HG02642 (cell line): ENCODE measurements at regions not wholly inside any gene's neighbourhood (a gene's known extent, or its start where the extent isn't known, plus 50 kb on each side); places are given as distances from the start of the nearest gene placed in this dataset.

Source experiments
- ATAC-seq: cut with Tn5 transposase; IDR thresholded peaks from one replicate; pipeline ENCODE4 v1.9.1; 2021; ENCODE audit warnings: mild to moderate bottlenecking; ENCODE audit not compliant: unreplicated experiment, poor library complexity

- ATAC-seq, result no peak
These were observed 302.4 kb downstream of the TMEM161B start for GRCh38 chr5:87966213-87966612.

DNA sequence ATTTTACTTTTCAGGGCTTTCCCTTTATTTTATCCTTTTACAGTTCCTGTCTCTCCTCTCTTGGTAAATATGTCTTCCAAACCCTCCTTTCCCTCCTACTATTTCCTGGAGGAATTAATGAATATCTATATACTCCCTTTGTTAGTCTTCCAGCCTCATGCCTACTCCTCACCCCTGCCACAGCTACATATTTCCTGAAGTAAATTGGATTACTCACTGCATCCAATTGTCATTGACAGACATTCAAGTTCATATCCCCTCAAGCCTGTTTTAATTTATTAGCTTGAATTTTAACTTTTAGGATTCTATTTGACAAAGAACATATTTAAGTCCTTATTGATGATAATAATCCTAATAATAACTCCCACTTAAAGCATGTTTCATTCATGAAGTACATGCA is 314.5 kb downstream of the TMEM161B start:
- ATAC-seq, result no peak

DNA sequence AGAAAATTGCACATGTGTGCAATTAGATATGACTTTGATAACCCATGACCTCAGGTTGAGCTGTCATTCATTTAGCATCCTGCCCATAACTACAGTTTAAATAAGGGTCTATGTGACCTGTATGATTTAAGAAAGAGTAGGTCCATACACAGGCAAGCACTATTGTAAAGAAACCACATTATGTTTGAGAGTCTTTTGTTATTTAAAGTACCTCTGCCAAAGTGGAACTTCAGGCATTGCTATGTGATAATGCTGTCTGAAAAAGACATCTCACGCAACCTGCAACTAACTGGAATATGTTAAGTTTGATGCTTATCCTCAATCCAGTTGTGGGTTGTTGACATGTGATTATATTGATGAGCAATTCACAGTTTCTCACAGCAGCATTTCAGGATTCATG is 317.0 kb downstream of the TMEM161B start:
- no peak for ATAC-seq

DNA sequence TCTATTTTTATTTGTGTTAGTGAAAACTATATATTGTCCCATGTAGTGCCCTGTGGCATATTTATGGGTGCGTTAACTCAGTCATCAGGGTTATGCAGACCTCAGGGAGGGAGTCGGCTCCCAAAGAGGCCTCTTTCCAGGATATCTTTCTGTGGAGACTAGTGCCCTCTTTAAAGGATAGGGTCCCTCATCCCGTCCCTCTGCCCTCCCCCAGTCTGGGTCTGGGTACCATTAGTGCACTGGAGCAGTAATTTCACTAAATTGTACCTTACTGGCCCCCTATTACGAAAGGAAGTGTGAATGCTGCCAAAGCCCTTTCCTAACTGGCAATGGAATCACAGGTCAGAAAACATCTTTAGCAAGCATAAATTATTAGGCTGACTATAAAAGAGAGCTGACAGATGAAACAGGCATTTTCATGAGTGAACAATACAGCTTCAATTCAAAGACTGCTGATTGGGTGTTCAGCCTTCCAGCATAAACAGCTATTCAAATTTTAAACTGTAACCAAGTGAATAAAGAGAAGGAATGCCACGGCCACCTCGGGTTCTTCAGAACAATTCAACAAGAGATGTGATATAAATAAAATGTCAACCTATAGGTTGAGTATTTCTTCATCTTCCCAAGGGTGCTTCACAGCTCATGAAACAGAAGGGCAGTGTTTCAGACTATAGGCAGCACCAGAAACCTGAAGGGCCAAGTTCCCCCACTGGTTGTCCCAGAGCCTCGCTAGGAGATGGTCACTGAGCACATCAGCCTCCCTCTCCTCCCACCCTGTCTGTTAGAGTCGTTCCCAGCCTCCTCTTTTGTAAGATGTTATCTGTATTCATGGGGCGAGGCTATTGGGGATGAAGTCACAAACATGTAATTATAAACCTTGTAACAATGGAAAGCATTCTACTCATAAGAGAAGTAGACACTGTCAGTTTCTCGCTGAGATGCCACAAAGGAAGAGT is 318.7 kb downstream of the TMEM161B start:
- no peak for ATAC-seq

- ATAC-seq, result no peak
These were observed 320.2 kb downstream of the TMEM161B start for GRCh38 chr5:87948486-87948885.

- no peak for ATAC-seq
These were observed 322.4 kb downstream of the TMEM161B start for GRCh38 chr5:87946271-87946670.

GRCh38 chr5:87945286-87945650 is 323.4 kb downstream of the TMEM161B start:
- no peak for ATAC-seq

DNA sequence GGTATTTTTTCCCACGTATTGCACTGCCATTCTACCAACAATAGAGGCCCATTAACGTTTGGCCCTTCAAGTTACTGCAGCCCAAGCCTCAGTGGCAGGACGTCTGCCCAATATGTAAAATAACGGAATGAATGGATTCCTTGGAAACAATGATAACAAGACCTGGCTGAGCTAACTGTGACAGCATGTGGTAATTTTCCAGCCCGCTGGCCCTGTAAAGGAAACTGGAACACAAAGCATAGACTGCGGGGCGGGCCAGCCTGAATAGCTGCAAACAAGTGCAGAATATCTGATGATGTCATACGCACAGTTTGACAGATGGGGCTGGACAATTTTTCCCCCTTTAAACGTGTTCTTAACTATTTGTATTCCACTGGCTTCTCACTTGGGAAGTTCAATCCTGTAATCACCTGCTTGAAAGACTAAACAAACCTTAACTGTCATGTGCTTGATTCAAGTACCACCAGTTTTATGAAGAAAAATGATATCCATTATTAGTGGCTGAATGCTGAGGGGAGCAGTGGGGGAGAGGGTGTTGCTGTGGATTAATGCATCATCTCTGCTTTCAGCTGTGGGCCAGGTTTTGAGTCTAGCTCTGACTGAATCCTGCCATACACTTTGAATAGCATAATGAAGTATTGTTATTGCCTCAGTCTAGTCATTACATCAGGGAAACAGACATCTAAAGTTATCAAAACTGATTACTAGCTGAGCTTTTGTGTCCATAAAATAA is 323.9 kb downstream of the TMEM161B start:
- ATAC-seq, result no peak

- no peak for ATAC-seq
These were observed 327.9 kb downstream of the TMEM161B start for GRCh38 chr5:87940775-87941174.

DNA sequence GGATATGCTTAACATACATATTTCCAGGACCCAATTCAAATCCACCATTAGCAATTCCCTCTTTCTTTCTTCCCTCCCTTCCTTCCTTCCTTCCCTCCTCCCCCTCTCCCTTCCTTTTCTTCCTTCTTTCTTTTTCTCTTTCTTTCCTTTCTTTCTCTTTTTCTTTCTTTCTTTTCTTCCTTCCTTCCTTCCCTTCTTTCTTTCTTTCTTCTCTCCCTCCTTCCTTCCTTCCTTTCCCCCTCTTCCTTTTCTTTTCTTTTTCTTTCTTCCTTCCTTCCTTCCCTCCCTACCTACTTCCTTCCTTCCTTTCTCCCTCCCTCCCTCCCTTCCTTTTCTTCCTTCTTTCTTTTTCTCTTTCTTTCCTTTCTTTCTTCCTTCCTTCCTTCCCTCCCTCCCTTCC is 332.0 kb downstream of the TMEM161B start:
- ATAC-seq, result no peak

GRCh38 chr5:87924436-87924835 is 344.2 kb downstream of the TMEM161B start:
- ATAC-seq, result no peak

DNA sequence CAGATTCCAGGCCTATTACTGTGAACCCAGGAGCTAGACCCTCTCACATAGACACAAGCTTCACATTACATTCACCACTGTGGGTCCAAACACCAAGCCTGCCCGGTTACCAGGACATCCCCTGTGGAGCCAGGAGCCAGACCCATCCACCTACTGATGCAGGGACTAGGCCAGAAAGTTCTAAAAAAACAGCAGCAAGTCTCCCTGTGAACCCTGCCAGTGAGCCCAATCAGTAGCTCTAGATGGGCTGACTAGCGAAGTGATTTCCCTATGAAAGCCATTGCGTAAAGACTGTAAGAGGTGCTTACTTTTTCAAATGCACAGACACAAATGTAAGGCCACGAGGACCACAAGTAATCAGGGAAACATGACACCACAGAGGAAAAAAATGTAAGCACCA is 352.3 kb downstream of the TMEM161B start:
- ATAC-seq, result no peak

DNA sequence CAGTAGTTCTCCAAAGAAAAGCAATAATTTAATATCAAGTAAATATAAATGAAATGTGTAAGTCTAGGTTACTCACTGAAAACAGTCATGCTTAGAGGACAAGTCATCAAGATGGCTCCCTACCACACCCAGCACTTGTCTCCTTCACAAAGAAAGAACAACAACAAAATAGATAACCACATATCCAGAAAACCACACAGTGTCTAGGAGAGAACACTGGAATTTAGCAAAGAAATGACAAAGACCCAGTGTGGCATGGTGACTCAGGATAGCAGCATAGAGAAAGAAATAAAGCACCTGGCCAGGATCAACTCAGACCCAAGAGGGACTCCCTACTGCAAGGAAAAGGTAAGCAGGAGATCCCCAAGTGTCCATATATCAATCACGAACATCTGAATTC is 356.2 kb downstream of the TMEM161B start:
- no peak for ATAC-seq

DNA sequence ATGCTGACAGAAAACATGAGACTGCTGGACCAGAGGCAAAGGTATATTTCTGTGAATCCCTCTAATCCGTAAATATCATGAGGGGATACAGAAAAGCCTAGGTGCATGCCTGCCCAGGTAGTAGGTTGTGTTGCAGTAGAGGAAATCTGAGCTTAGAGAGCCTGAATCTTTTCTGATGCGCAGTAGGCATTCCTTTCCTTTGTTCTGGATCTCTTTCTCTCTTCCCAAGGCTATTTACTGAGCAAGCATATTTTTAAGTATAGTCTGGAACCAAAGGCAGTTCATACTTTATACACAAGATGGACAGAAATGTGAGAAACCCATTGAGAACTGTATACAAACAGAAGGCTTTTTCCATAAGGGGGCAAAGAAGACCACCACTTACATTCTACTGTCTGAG is 359.3 kb downstream of the TMEM161B start:
- no peak for ATAC-seq

DNA sequence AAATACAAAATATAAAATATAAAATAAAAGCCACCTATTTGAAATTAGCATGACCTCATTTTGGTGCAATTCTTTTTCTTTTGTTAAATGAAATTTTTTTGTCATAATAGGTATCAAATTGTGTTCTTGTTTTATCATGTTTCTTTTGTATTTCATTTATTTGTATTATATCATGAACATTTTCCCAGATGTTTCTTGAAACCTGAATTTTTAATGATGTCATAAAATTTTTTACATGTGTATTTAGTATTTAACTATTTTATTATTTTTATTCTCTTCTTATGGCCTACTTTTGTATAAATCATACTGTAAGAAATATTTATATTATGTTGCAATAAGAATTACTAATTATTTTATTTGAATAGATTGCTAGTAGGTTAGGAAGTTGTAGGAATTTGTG is 361.7 kb downstream of the TMEM161B start:
- no peak for ATAC-seq

- no peak for ATAC-seq
These were observed 368.2 kb downstream of the TMEM161B start for GRCh38 chr5:87900419-87900818.

DNA sequence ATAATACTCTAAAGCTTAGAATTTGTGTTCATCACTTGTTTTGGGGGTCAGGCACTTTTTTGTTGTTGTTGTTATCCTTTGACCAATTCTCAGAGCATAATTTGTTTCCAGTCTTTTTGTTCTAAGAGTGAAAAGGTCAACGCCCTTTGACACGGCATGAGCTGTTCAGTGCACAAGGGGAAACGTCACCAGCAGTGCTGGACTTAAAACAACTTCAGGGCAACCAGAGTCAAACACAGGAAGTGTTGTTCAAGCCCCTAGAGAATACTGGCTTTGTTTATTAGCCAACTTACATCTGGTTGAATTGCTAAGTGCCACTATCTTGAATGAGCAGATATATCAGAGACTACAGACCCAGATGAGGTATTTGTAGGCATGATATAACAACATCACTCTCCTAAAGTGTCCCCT is 368.9 kb downstream of the TMEM161B start:
- ATAC-seq, result no peak

GRCh38 chr5:87899208-87899661 is 369.4 kb downstream of the TMEM161B start:
- ATAC-seq, result no peak

GRCh38 chr5:87898574-87898973 is 370.1 kb downstream of the TMEM161B start:
- ATAC-seq, result no peak

DNA sequence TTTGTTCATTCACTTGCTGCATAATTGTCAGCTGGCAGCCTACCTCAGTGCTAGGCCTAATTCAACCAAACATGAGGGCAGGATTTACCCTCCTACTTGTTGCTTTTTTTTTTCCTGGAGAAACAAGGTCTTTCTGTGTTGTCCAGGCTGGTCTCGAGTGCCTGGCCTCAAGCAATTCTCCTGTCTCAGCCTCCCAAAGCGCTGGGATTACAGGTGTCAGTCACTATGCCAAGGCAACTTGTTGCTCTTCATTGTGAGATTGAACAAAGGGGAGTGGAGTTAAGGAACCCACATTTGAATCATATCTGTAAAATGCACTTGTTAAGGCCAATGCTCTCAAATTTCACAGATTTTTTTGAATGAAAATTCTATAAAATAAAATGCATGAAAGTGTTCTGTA is 380.5 kb downstream of the TMEM161B start:
- ATAC-seq, result no peak

GRCh38 chr5:87887247-87887646 is 381.4 kb downstream of the TMEM161B start:
- ATAC-seq, result no peak
